NCI-H2107 treated with DMSO at 0.1 percent for 48 hours (cell line): ENCODE measurements at regions not wholly inside any gene's neighbourhood (a gene's known extent, or its start where the extent isn't known, plus 50 kb on each side); places are given as distances from the start of the nearest gene placed in this dataset.

Experiments
- DNase-seq: peaks from one replicate; lab custom pipeline; 2025; ENCODE audit not compliant: unreplicated experiment; lab: John Stamatoyannopoulos, UW

DNA sequence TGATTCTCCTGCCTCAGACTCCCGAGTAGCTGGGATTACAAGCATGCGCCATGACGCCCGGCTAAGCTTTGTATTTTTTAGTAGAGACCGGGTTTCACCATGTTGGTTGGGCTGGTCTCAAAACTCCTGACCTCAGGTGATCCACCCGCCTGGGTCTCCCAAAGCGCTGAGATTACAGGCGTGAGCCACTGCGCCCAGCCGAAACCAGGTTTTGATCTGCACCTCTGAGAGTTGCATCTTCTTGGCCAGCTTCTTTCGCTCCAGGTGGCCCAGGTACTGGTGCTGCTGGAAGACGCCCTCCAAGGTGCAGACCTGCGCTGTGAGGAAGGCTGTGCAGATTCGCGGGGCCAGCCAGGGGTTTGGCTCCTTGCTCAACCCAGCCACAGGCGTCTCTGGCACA, 275.4 kb upstream of the LRRC3B start:
- DNase-seq, result no peak

DNA sequence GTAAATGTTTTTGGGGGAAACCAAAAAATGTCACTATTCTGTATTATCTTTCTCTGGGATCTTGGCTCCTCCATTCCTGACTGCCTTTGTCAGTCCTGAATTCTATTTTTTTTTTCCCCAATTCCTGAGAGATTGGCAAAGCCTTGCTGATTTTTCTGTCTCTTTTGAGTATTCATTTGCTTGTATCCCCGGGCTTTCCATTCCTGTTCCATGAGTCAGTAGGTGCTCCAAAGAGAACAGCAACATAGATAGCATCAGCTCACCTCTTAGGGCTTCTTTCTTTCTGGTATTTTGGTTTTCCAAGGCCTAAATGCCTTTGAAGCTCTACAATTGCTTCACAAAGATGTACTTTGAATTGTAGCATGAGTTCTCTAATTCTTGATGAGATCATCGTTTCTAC, 271.7 kb upstream of the LRRC3B start:
- no peak for DNase-seq

GRCh38 chr3:26353097-26353496, 269.5 kb upstream of the LRRC3B start:
- no peak for DNase-seq

GRCh38 chr3:26358405-26358804, 264.2 kb upstream of the LRRC3B start:
- no peak for DNase-seq

GRCh38 chr3:26365706-26366105, 256.9 kb upstream of the LRRC3B start:
- no peak for DNase-seq

GRCh38 chr3:26368312-26368711, 254.3 kb upstream of the LRRC3B start:
- no peak for DNase-seq

- no peak for DNase-seq
These were observed 253.4 kb upstream of the LRRC3B start for GRCh38 chr3:26369133-26369532.

GRCh38 chr3:26375843-26376530, 246.6 kb upstream of the LRRC3B start:
- DNase-seq, result no peak

- DNase-seq, result no peak
These were observed 241.2 kb upstream of the LRRC3B start for GRCh38 chr3:26381411-26381810.

GRCh38 chr3:26406636-26407035, 215.9 kb upstream of the LRRC3B start:
- DNase-seq, result no peak

DNA sequence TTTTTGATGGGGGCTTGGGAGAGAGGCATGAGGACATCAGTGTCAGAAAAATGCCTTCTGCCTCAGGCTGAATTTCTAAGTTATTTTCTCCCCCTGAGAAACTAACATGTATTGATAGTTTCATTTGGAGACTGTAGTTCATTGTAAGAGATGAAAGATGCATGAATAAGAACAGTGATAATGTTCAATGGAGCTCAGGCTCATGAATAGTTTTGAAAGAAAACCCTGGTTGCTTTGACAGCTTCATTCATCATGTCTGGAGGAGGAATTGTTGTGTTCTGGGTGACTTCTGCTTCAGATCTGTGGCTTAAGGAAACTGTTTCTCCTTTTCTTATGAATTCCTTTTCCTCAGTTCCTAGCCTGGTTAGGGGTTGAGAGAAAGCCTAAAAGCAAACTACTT, 204.0 kb upstream of the LRRC3B start:
- DNase-seq, result no peak

DNA sequence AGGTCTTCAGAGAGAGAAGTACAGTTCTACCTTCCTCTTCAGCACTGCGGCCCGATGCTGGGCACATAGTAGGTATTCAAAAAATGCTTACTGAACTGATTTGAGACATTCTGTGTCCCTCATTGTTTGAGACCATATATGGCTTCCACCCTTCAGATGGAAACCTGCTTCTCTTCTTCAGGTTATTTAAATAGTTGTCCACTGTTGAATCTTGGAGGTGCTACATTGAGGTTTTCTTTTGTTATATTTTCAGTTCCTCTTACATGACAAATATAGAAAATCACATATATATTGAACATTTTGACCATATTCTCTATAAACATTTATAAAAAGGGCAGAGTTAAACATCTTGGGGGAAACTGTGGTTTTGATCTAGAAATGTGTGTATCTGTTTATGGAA, 200.2 kb upstream of the LRRC3B start:
- no peak for DNase-seq

- no peak for DNase-seq
These were observed 197.5 kb upstream of the LRRC3B start for GRCh38 chr3:26425076-26425475.

DNA sequence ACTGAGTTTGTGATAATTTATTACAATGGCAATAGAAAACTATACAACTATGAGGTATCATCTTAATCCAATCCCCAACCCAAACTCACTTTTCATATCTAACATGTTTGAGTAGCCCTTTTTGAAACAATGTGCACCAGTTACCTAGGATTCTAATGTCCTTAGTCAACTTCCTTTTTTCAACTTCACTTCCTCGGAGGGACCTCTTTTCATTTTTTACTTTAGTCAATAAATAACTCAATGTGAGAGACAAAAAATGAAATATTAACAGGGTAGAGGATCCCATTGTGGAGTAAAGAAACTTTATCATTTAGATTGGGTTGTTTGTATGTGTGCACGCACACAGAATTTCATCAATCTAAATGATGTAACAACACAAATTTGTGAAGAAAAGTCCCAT, 193.6 kb upstream of the LRRC3B start:
- DNase-seq, result no peak

DNA sequence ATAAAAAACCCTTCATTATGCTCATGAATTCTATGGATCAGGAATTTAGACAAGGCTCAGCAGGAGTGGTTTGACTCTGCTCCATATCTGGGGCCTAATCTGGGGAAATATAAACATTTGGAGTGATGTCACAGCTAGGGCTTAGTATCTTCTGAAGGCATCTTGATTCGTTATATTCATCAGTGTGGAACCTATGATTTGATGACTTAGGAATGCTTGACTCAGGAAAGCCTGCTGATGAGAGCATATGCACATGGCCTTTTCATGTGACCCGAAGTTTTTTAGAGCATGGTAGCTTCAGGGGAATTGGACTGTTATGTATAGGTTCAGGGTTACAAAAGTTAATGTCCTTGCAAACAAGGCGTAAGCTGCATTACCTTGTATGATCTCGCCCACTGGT, 184.9 kb upstream of the LRRC3B start:
- DNase-seq, result no peak

DNA sequence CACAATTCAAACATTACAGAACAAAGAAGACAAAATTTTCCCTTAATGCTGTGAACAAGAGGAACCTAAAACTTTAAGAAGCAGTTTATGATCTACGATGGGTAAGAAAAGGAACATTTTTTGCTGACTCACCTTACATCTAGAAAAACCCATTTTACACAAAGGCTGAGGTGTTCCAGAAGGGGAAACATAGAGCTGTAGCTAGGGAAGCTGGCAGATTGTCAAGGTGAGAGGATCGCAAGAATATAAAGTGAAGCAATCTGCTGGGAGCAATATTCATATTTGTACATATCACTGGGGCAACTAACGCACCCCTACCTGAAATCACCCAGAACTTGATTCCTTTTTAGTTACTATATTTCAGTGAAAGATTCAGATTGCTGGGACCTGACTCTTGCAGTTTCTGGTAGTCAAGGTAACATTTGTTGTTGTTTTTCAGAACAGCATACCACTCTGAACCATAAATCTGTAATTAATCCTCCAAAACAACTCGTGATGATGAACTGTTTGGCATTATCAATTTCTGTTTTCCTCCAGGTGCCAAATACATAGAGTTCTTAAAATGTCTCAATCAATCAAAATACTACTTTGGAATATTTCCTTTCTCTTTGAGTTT, 184.1 kb upstream of the LRRC3B start:
- no peak for DNase-seq

DNA sequence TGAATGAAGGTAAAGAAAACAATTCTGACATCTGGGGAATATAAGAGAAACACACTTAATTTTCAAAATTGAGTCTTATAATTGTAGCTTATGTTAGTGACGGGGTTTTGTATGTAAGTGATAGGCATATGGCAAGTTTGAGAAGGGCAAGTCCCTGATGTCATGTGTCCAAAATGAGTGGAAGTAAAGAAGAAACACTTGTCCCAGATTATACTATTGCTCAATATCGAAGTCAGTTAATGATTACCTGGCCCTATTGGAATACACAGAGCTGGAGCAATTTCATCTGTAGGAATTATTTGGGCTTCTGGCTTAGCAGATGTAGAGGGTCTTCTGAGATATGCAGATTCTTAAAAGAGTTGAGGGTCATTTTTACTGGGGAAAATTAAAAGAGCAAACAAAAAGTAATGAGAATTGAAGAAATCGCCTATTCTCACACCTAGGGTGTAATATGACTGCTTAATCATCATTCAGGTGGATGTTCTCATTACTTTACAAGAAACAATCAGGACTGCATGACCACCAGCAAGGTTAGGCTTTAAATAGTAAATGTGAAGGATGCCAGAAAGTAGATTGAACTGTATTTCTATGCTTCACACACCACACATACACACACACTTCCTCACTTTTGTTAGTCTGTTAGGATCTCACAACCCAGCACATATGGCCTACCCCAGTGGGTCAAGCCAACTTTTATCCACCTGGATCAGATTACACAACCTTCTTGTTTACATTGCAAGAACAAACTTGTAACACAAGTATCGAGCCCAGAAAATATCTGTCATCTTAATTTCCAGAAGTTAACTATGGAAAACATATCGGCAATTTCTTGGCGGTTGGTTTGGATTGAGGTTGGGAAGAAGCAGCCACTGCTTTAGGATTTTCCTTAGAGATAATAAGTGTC, 183.3 kb upstream of the LRRC3B start:
- no peak for DNase-seq

- DNase-seq, result no peak
These were observed 172.6 kb upstream of the LRRC3B start for GRCh38 chr3:26449996-26450395.

GRCh38 chr3:26452363-26452762, 170.2 kb upstream of the LRRC3B start:
- no peak for DNase-seq

DNA sequence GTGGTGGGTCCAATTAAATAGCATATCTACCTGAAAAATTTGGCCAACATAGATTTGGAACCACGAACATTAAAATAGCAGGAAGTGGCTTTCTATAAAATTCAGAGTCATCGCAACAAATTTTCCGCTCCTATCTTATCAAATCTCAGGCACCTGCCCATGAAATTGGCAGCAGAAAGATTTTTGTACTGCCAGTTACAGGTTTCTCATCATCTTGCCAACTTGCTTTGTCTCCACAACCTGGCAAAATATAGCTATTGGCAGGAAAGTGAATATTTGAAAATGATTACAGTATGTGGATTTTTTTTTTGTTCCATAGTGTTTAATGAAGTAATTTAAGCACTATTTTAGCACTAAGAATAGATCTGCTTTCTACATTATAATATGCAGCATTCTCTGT, 161.6 kb upstream of the LRRC3B start:
- DNase-seq, result no peak

DNA sequence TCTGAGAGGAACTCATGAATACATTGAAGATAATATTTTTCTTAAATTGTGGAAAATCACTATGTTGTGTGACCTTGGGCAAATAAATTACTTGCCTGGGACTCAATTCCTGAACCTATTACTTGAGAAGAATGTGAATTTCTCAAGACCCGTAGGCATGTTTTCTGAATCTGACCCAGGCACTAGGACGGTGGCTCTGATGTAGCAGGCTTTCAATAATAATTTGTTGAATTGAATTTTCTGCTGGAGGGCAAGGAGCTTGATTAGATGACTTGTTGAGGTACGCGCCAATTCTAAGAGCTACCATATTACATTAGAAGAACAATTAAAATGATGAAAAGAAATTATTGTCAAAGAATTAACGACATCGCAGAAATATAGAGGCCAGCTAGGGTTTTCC, 150.2 kb upstream of the LRRC3B start:
- no peak for DNase-seq

GRCh38 chr3:26474706-26475105, 147.9 kb upstream of the LRRC3B start:
- no peak for DNase-seq
